Endothelial cell of umbilical vein (primary cell): ENCODE measurements at regions not wholly inside any gene's neighbourhood (a gene's known extent, or its start where the extent isn't known, plus 50 kb on each side); places are given as distances from the start of the nearest gene placed in this dataset.

Experiments used
- EZH2 ChIP-seq: IDR thresholded peaks from 2 replicates; pipeline ENCODE4 v1.6.1; 2012; ENCODE audit warnings: borderline replicate concordance, low read depth, mild to moderate bottlenecking, moderate library complexity, low read length, inconsistent platforms; ENCODE audit not compliant: severe bottlenecking
- POLR2A ChIP-seq: IDR thresholded peaks from 2 replicates; pipeline ENCODE4 v1.6.1; 2012; ENCODE audit warnings: low read depth, mild to moderate bottlenecking, control low read depth, low read length
- POLR2AphosphoS5 ChIP-seq: IDR thresholded peaks from 2 replicates; pipeline ENCODE4 v1.6.1; 2012; ENCODE audit warnings: low read depth, mild to moderate bottlenecking, control low read depth, low read length, moderate library complexity; ENCODE audit not compliant: insufficient read depth
- TF ChIP-seq, protein P1 (sequence below), 2 donors: IDR thresholded peaks; 1 replicate in 1 of 2; 2 replicates in 1 of 2; pipeline ENCODE4 v1.5.1; 2011; ENCODE audit warnings: low read length in 2 of 2, mild to moderate bottlenecking in 2 of 2, moderate library complexity in 2 of 2, control low read depth in 1 of 2, inconsistent platforms in 1 of 2, low read depth in 1 of 2; ENCODE audit not compliant: insufficient read depth in 1 of 2; ENCODE audit errors: extremely low read depth in 1 of 2

DNA sequence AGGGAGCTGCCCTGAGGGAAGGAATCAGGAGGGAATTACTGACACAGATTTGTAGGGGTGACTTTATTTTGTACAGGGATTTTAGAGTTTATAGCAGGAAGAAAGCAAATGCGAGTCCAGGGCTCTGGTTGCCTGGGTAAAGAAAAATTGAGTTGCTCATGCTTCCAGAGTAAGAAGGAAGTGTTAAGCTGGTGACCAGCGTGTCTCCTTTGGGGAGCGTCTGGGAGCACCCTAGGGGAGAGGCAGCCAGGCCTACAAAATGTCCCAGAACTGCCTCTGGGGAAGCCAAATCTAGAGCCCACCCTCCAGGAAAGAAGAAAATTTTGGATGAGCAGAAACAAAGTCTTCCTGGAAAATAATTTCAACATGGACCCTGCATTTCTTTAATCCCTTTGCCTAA, 147.0 kb downstream of the VAPA start:
- TF ChIP-seq, protein P1, sequence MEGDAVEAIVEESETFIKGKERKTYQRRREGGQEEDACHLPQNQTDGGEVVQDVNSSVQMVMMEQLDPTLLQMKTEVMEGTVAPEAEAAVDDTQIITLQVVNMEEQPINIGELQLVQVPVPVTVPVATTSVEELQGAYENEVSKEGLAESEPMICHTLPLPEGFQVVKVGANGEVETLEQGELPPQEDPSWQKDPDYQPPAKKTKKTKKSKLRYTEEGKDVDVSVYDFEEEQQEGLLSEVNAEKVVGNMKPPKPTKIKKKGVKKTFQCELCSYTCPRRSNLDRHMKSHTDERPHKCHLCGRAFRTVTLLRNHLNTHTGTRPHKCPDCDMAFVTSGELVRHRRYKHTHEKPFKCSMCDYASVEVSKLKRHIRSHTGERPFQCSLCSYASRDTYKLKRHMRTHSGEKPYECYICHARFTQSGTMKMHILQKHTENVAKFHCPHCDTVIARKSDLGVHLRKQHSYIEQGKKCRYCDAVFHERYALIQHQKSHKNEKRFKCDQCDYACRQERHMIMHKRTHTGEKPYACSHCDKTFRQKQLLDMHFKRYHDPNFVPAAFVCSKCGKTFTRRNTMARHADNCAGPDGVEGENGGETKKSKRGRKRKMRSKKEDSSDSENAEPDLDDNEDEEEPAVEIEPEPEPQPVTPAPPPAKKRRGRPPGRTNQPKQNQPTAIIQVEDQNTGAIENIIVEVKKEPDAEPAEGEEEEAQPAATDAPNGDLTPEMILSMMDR (IDR thresholded peaks at IDR 0.05; ENCODE audit: extremely low read depth in 1 of 2, insufficient read depth in 1 of 2, low read depth in 1 of 2, low read length in 2 of 2), result no peak
- no peak for TF ChIP-seq POLR2A
- no peak for TF ChIP-seq EZH2
- no peak for TF ChIP-seq POLR2AphosphoS5
